Vagina (tissue), 2 donors: ENCODE measurements at regions not wholly inside any gene's neighbourhood (a gene's known extent, or its start where the extent isn't known, plus 50 kb on each side); places are given as distances from the start of the nearest gene placed in this dataset.
A peak's percentile ranks its signal among the peaks of the same experiment; 100 is the strongest.

Experiments used
- DNase-seq, 2 donors: peaks; one replicate each; pipeline ENCODE4 v3.0.0-alpha.2; 2017; ENCODE audit errors: extremely low spot score in 2 of 2
- H3K27ac ChIP-seq: fragments of 200-600 bp; sonication (generic); one replicate; pipeline ENCODE4 v1.5.1; 2019
- H3K27me3 ChIP-seq: fragments of 200-600 bp; sonication (generic); one replicate; pipeline ENCODE4 v1.5.1; 2019
- H3K36me3 ChIP-seq, 2 donors: fragments of 200-600 bp; sonication (generic); one replicate each; pipeline ENCODE4 v1.5.1; 2017 to 2019
- H3K4me1 ChIP-seq: fragments of 200-600 bp; sonication (generic); one replicate; pipeline ENCODE4 v1.5.1; 2019
- H3K4me3 ChIP-seq, 2 donors: fragments of 200-600 bp; sonication (generic); 1 replicate in 1 of 2; 2 replicates in 1 of 2; pipeline ENCODE4 v1.5.1; 2016 to 2019
- H3K9me3 ChIP-seq: fragments of 200-600 bp; sonication (generic); one replicate; pipeline ENCODE4 v1.5.1; 2019
- CTCF ChIP-seq, 3 experiments: fragments of 450-650 bp in 2 of 3; fragments of 200-600 bp in 1 of 3; sonication (generic) in 1 of 3; IDR thresholded peaks; one replicate each; pipeline ENCODE4 v1.5.1; 2017 to 2019; ENCODE audit warnings: antibody characterized with exemption in 3 of 3, mild to moderate bottlenecking in 2 of 3, moderate library complexity in 2 of 3
- POLR2A ChIP-seq, 2 donors: fragments of 450-650 bp; IDR thresholded peaks; one replicate each; pipeline ENCODE4 v1.6.1; 2017; ENCODE audit warnings: antibody characterized with exemption in 2 of 2, mild to moderate bottlenecking in 2 of 2, moderate library complexity in 2 of 2
- POLR2AphosphoS5 ChIP-seq, 2 donors: sonication (generic); formaldehyde crosslinking; IDR thresholded peaks; one replicate each; pipeline ENCODE4 v1.9.0; 2017; ENCODE audit warnings: antibody characterized with exemption in 2 of 2, mild to moderate bottlenecking in 2 of 2, low read depth in 1 of 2; ENCODE audit not compliant: insufficient read depth in 1 of 2
- intact Hi-C: fragments of 100-400 bp; cut with DNase I; formaldehyde crosslinking; loops from one replicate; pipeline ENCODE4 v1.15.1; 2023

- Histone ChIP-seq H3K4me3 (no peak overlapping the region), H3K27me3 (no peaks in the 10 kb centered on the region), H3K9me3 (no peaks in the 10 kb centered on the region), H3K27ac (no peak overlapping the region), H3K36me3 (no peaks in the 10 kb centered on the region), H3K4me1 (peaks cover 16% of the 10 kb centered on the region)
- no peak for DNase-seq
- intact Hi-C loops = no loop called here
- TF ChIP-seq POLR2A (IDR thresholded peaks at IDR 0.05) (no peak), POLR2AphosphoS5 (IDR thresholded peaks at IDR 0.05; ENCODE audit: insufficient read depth in 1 of 2, low read depth in 1 of 2) (no peak), CTCF (IDR thresholded peaks at IDR 0.05) (no peak)
These were observed 300.1 kb downstream of the SPRY1 start for GRCh38 chr4:123696687-123697086.

GRCh38 chr4:123698556-123698955 is 302.0 kb downstream of the SPRY1 start:
- Histone ChIP-seq H3K9me3 (no peaks in the 10 kb centered on the region), H3K4me3 (no peak overlapping the region), H3K4me1 (peaks cover 16% of the 10 kb centered on the region), H3K27ac (no peak overlapping the region), H3K36me3 (no peaks in the 10 kb centered on the region), H3K27me3 (no peaks in the 10 kb centered on the region)
- no peak for TF ChIP-seq POLR2AphosphoS5 (IDR thresholded peaks at IDR 0.05; ENCODE audit: insufficient read depth in 1 of 2, low read depth in 1 of 2)
- no peak for TF ChIP-seq CTCF (IDR thresholded peaks at IDR 0.05)
- TF ChIP-seq POLR2A (IDR thresholded peaks at IDR 0.05) = no peak
- intact Hi-C loops = no loop called here
- DNase-seq = no peak

GRCh38 chr4:123699880-123700771 is 303.5 kb downstream of the SPRY1 start:
- intact Hi-C loops = no loop called here
- H3K4me1 ChIP-seq = peaks cover 16% of the 10 kb centered on the region
- no peak overlapping the region for H3K4me3 ChIP-seq
- peak overlapping the region; percentile 51 for H3K27ac ChIP-seq
- TF ChIP-seq CTCF (IDR thresholded peaks at IDR 0.05) (no peak), POLR2AphosphoS5 (IDR thresholded peaks at IDR 0.05; ENCODE audit: insufficient read depth in 1 of 2, low read depth in 1 of 2) (no peak), POLR2A (IDR thresholded peaks at IDR 0.05) (no peak)
- no peaks in the 10 kb centered on the region for H3K27me3 ChIP-seq
- no peak for DNase-seq
- H3K36me3 ChIP-seq = no peaks in the 10 kb centered on the region
- H3K9me3 ChIP-seq = no peaks in the 10 kb centered on the region

GRCh38 chr4:123701131-123701575 is 304.6 kb downstream of the SPRY1 start:
- no peaks in the 10 kb centered on the region for H3K27me3 ChIP-seq
- TF ChIP-seq POLR2AphosphoS5 (IDR thresholded peaks at IDR 0.05; ENCODE audit: insufficient read depth in 1 of 2, low read depth in 1 of 2) (no peak), CTCF (IDR thresholded peaks at IDR 0.05) (no peak), POLR2A (IDR thresholded peaks at IDR 0.05) (no peak)
- DNase-seq = no peak
- no peak overlapping the region for H3K27ac ChIP-seq
- H3K4me1 ChIP-seq = peaks cover 16% of the 10 kb centered on the region
- intact Hi-C loops = no loop called here
- no peak overlapping the region for H3K4me3 ChIP-seq
- no peaks in the 10 kb centered on the region for H3K36me3 ChIP-seq
- no peaks in the 10 kb centered on the region for H3K9me3 ChIP-seq

- Histone ChIP-seq H3K9me3 (peaks cover 5% of the 10 kb centered on the region), H3K27ac (no peak overlapping the region), H3K36me3 (no peaks in the 10 kb centered on the region), H3K27me3 (no peaks in the 10 kb centered on the region), H3K4me3 (no peak overlapping the region), H3K4me1 (peaks cover 5% of the 10 kb centered on the region)
- intact Hi-C loops = no loop called here
- TF ChIP-seq POLR2A (IDR thresholded peaks at IDR 0.05) = no peak
- TF ChIP-seq CTCF (IDR thresholded peaks at IDR 0.05) = no peak
- TF ChIP-seq POLR2AphosphoS5 (IDR thresholded peaks at IDR 0.05; ENCODE audit: insufficient read depth in 1 of 2, low read depth in 1 of 2) = no peak
- no peak for DNase-seq
These were observed 308.8 kb downstream of the SPRY1 start for GRCh38 chr4:123705419-123705818.
